Endodermal cell (in vitro differentiated cells): ENCODE measurements at regions not wholly inside any gene's neighbourhood (a gene's known extent, or its start where the extent isn't known, plus 50 kb on each side); places are given as distances from the start of the nearest gene placed in this dataset.

ENCODE experiments used
- DNase-seq: peaks from one replicate; pipeline ENCODE4 v3.0.0-alpha.2; 2017
- H3K27ac ChIP-seq: 2 replicates; pipeline ENCODE4 v1.5.1; 2013; ENCODE audit warnings: mild to moderate bottlenecking, low read depth, low read length, moderate library complexity
- H3K27me3 ChIP-seq: 2 replicates; pipeline ENCODE4 v1.6.1; 2013; ENCODE audit warnings: mild to moderate bottlenecking, low read length, moderate library complexity; ENCODE audit not compliant: insufficient read depth, control insufficient read depth, poor library complexity, severe bottlenecking
- H3K36me3 ChIP-seq: 2 replicates; pipeline ENCODE4 v1.7.0; 2013; ENCODE audit warnings: mild to moderate bottlenecking, low read length, moderate library complexity; ENCODE audit not compliant: control insufficient read depth, insufficient read depth
- H3K4me1 ChIP-seq: one replicate; pipeline ENCODE4 v1.7.0; 2013; ENCODE audit warnings: low read length; ENCODE audit not compliant: control insufficient read depth, insufficient read depth
- H3K4me3 ChIP-seq: 2 replicates; pipeline ENCODE4 v1.5.1; 2013; ENCODE audit warnings: mild to moderate bottlenecking, low read length, moderate library complexity
- H3K9ac ChIP-seq: 2 replicates; pipeline ENCODE4 v1.6.1; 2013; ENCODE audit warnings: mild to moderate bottlenecking, low read length, moderate library complexity; ENCODE audit not compliant: poor library complexity, severe bottlenecking; ENCODE audit errors: extremely low read depth
- H3K9me3 ChIP-seq: 2 replicates; pipeline ENCODE4 v1.6.1; 2013; ENCODE audit warnings: mild to moderate bottlenecking, low read length, moderate library complexity; ENCODE audit not compliant: control insufficient read depth
- H3K27ac Mint-ChIP-seq: 2 replicates; pipeline ENCODE4 v1.8.0; 2020; ENCODE audit warnings: mixed read lengths
- H3K27me3 Mint-ChIP-seq: 2 replicates; pipeline ENCODE4 v1.8.0; 2021; ENCODE audit warnings: mild to moderate bottlenecking, mixed read lengths; ENCODE audit not compliant: insufficient read depth
- H3K36me3 Mint-ChIP-seq: 2 replicates; pipeline ENCODE4 v1.8.0; 2020; ENCODE audit warnings: low read depth, mixed read lengths
- H3K4me1 Mint-ChIP-seq: 2 replicates; pipeline ENCODE4 v1.8.0; 2020; ENCODE audit warnings: mixed read lengths
- H3K4me3 Mint-ChIP-seq: 2 replicates; pipeline ENCODE4 v1.8.0; 2020; ENCODE audit warnings: mild to moderate bottlenecking, moderate library complexity, mixed read lengths
- H3K9me3 Mint-ChIP-seq: 2 replicates; pipeline ENCODE4 v1.8.0; 2020; ENCODE audit warnings: mild to moderate bottlenecking, mixed read lengths
- WGBS, 2 experiments: methylation state at CpG; one replicate each; pipeline versions ENCODE4 v1.1.5 to v1.1.7; 2013; ENCODE audit warnings: missing lambda C conversion rate in 2 of 2, mixed read lengths in 1 of 2; ENCODE audit not compliant: insufficient coverage in 1 of 2, insufficient read length in 1 of 2; 5-methylcytosine and 5-hydroxymethylcytosine counted together
- TF ChIP-seq, protein P1 (sequence below): fragments of 200-600 bp; sonication (generic); conservative IDR thresholded peaks from 2 replicates; pipeline ENCODE4 v1.5.0; 2021; ENCODE audit warnings: antibody characterized with exemption, mild to moderate bottlenecking

DNA sequence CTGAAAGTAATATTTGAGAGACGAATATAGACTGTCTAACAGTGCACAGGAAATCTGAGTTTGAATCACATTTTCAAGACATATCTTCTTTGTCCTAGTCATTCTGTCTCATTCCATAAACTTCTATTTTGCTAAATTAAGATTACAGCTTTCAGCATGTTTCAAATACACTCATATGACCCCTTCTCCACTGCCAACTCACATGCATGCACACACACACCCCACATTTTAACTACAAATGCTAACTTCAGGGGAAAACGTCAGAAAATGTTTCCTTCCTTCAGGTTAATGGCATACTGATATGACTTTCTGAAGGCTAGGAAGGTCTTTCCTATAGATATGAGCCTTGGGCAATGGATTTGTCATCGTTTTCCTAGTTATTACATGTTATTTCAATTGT, 373.7 kb downstream of the RBM43 start:
- DNase-seq, result no peak
- H3K27me3 Mint-ChIP-seq, result no peaks in the 10 kb centered on the region
- Histone ChIP-seq H3K4me1 (no peaks in the 10 kb centered on the region), H3K9ac (no peak overlapping the region), H3K4me3 (no peak overlapping the region), H3K9me3 (no peaks in the 10 kb centered on the region), H3K27me3 (no peaks in the 10 kb centered on the region), H3K27ac (no peak overlapping the region), H3K36me3 (no peaks in the 10 kb centered on the region)
- TF ChIP-seq, protein P1, sequence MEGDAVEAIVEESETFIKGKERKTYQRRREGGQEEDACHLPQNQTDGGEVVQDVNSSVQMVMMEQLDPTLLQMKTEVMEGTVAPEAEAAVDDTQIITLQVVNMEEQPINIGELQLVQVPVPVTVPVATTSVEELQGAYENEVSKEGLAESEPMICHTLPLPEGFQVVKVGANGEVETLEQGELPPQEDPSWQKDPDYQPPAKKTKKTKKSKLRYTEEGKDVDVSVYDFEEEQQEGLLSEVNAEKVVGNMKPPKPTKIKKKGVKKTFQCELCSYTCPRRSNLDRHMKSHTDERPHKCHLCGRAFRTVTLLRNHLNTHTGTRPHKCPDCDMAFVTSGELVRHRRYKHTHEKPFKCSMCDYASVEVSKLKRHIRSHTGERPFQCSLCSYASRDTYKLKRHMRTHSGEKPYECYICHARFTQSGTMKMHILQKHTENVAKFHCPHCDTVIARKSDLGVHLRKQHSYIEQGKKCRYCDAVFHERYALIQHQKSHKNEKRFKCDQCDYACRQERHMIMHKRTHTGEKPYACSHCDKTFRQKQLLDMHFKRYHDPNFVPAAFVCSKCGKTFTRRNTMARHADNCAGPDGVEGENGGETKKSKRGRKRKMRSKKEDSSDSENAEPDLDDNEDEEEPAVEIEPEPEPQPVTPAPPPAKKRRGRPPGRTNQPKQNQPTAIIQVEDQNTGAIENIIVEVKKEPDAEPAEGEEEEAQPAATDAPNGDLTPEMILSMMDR, result no peak
- 72 to 82% methylated on average over 1 to 3 of the region's 3 CpGs for WGBS, 2 experiments
- H3K27ac Mint-ChIP-seq, result no peak overlapping the region
- no peaks in the 10 kb centered on the region for H3K36me3 Mint-ChIP-seq
- no peaks in the 10 kb centered on the region for H3K9me3 Mint-ChIP-seq
- no peak overlapping the region for H3K4me3 Mint-ChIP-seq
- no peaks in the 10 kb centered on the region for H3K4me1 Mint-ChIP-seq

DNA sequence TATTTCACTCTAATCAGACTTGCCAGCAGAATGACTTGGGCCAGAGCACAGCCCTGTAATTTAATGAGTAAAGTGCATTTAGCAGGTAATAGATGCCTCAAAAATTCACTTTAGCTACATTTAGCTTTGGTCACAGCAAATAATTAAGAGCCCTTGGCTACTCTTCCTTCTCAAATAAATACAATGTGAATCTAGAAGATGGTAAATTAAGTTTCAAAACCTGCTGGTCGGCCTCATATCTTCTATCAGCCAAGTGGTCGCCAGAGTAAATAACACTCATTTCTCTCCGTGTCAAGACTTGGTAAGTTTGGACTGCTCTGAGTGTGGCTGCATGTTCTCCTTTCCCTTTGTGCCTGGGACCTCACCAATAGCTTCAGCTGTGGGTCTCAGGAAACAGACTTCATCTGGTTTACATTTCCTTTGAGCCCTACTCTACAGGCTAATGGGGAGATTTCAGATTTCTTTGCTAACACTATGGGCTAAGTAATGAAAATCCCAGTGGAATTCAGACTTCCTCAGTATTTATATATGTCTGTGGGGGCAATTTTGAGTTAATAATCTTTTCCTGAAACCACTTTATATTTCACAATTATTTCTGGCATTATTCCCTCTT, 375.8 kb downstream of the RBM43 start:
- no peaks in the 10 kb centered on the region for H3K9me3 ChIP-seq
- H3K9me3 Mint-ChIP-seq, result no peaks in the 10 kb centered on the region
- no peaks in the 10 kb centered on the region for H3K4me1 Mint-ChIP-seq
- no peaks in the 10 kb centered on the region for H3K4me1 ChIP-seq
- H3K27me3 Mint-ChIP-seq, result no peaks in the 10 kb centered on the region
- no peaks in the 10 kb centered on the region for H3K36me3 ChIP-seq
- no peak for DNase-seq
- no peak overlapping the region for H3K9ac ChIP-seq
- no peaks in the 10 kb centered on the region for H3K27me3 ChIP-seq
- no peak overlapping the region for H3K4me3 ChIP-seq
- H3K36me3 Mint-ChIP-seq, result no peaks in the 10 kb centered on the region
- TF ChIP-seq, protein P1, result no peak
- WGBS, 2 experiments, result 95 to 97% methylated on average over 2 to 3 of the region's 3 CpGs
- no peak overlapping the region for H3K27ac Mint-ChIP-seq
- no peak overlapping the region for H3K4me3 Mint-ChIP-seq
- no peak overlapping the region for H3K27ac ChIP-seq

DNA sequence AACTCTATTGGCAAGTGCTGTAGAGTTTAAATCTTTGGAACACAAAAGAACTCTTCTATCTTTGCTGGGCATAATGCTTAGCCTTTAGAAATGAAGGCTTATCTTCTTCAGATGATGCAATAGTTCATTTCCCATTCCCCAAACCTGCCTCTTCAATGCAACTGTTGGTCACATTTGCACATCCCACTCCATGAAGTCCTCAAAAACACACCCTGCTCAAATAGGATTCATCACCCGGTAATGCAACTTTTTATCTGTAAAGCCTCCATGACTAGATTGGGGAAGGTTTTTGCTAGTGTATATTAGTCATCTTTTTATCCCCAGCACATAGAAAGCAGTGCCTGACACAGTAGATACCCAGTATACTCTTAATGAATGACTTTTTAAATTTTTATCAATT, 376.4 kb downstream of the RBM43 start:
- no peak for DNase-seq
- 80% methylated on average over 1 of the region's 1 CpG; no CpG with 5 or more reads in 1 of the 2 experiments for WGBS, 2 experiments
- Histone ChIP-seq H3K4me1 (no peaks in the 10 kb centered on the region), H3K27me3 (no peaks in the 10 kb centered on the region), H3K9me3 (no peaks in the 10 kb centered on the region), H3K4me3 (no peak overlapping the region), H3K36me3 (no peaks in the 10 kb centered on the region), H3K27ac (no peak overlapping the region), H3K9ac (no peak overlapping the region)
- H3K27me3 Mint-ChIP-seq, result no peaks in the 10 kb centered on the region
- H3K4me1 Mint-ChIP-seq, result no peaks in the 10 kb centered on the region
- no peak overlapping the region for H3K27ac Mint-ChIP-seq
- TF ChIP-seq, protein P1, result no peak
- no peaks in the 10 kb centered on the region for H3K36me3 Mint-ChIP-seq
- no peak overlapping the region for H3K4me3 Mint-ChIP-seq
- H3K9me3 Mint-ChIP-seq, result no peaks in the 10 kb centered on the region
